HepG2 (cell line): ENCODE measurements at regions not wholly inside any gene's neighbourhood (a gene's known extent, or its start where the extent isn't known, plus 50 kb on each side); places are given as distances from the start of the nearest gene placed in this dataset.

ENCODE experiments used
- ATF1 ChIP-seq: IDR thresholded peaks from 2 replicates; pipeline ENCODE4 v1.6.1; 2016; ENCODE audit warnings: mild to moderate bottlenecking, control low read depth
- ZNF589 ChIP-seq: sonication (generic); formaldehyde crosslinking; conservative IDR thresholded peaks from 2 replicates; pipeline ENCODE4 v1.8.0; 2022; ENCODE audit warnings: mild to moderate bottlenecking, moderate library complexity, missing genetic modification reagents
- ZZZ3 ChIP-seq: sonication (generic); formaldehyde crosslinking; IDR thresholded peaks from 2 replicates; pipeline ENCODE4 v1.4.0; 2020; ENCODE audit warnings: missing genetic modification reagents, mild to moderate bottlenecking, borderline replicate concordance
- TF ChIP-seq, protein P1 (sequence below), 2 experiments: sonication (generic) in 1 of 2; formaldehyde crosslinking in 1 of 2; IDR thresholded peaks; 2 replicates each; pipeline versions ENCODE4 v1.5.1 to v1.6.1; 2011 to 2020; ENCODE audit warnings: borderline replicate concordance in 1 of 2, low read depth in 1 of 2, low read length in 1 of 2, mild to moderate bottlenecking in 1 of 2, missing genetic modification reagents in 1 of 2, moderate library complexity in 1 of 2

DNA sequence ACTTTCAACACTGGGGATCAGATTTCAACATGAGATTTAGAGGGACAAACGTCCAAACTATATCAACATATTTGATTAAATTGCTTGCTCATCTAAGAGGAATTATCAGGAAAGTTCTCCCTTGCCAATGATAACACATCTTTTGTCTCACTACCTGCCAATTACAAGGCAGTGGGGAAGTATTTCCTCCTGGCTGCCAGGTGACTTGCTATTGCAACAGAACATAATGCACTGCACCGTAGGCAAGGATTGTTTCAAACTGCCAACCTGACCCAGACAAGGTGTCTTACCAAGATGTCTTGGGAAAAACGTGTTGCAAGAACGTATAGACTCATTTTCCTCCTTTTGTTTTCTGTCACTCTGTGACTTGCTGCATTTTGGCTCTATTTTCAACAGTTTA lies 711.6 kb downstream of the METTL15 start:
- TF ChIP-seq ZZZ3 (CRISPR knock-in tag) (no peak), ZNF589 (CRISPR knock-in tag) (no peak), ATF1 (CRISPR knock-in tag) (no peak)
- TF ChIP-seq, protein P1, sequence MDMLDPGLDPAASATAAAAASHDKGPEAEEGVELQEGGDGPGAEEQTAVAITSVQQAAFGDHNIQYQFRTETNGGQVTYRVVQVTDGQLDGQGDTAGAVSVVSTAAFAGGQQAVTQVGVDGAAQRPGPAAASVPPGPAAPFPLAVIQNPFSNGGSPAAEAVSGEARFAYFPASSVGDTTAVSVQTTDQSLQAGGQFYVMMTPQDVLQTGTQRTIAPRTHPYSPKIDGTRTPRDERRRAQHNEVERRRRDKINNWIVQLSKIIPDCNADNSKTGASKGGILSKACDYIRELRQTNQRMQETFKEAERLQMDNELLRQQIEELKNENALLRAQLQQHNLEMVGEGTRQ (IDR thresholded peaks at IDR 0.05; ENCODE audit: low read depth, low read length), result no peak
- TF ChIP-seq, protein P1 (CRISPR knock-in tag; IDR thresholded peaks at IDR 0.05; ENCODE audit: borderline replicate concordance), result no peak
